NCI-H187 (cell line): ENCODE measurements at regions not wholly inside any gene's neighbourhood (a gene's known extent, or its start where the extent isn't known, plus 50 kb on each side); places are given as distances from the start of the nearest gene placed in this dataset.
"Not testable (repeated sequence)": the region's sequence is repeated elsewhere in the genome, so short reads cannot be mapped to it uniquely, and the experiment has no call there.

ENCODE experiments used
- DNase-seq, 2 experiments: peaks; one replicate each; lab custom pipeline; 2025; lab: John Stamatoyannopoulos, UW

DNA sequence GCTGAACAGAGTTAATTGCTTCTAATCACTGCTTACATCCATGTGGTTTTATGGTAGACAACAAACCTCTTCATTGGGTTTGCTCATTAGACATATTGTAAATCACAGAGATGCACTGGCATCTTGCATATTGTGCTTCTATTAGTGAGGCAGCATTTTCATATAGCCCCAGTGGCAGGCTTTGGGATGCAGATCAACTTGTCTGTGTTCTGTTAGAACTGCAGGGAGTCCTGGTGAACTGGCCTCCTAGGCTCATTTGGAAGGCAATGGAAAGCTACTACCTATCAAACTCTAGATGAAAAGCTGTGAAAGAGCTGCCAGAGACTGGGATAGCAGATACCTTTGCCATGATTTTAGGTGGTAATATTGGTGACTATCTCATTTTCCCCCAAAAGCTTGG is 108.8 kb downstream of the NAA11 start:
- no peak for DNase-seq

DNA sequence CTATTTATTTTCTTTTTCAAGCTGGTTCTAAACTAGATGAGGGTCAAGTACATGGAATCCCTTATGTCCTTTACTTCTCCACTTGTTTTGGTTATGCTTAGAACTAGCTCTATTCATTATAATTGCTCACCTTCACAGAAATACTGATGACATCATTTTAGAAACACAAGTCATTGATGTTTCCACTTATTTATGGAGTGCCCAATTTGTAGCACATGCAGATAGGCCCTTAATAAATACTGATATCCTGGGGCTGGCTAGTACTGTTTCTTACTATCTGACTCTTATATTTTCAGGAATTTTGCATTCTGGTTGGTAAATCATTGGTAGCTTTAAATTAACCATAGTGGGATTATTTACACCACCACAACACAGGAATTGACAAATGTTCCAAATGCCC is 112.2 kb downstream of the NAA11 start:
- DNase-seq = no peak

DNA sequence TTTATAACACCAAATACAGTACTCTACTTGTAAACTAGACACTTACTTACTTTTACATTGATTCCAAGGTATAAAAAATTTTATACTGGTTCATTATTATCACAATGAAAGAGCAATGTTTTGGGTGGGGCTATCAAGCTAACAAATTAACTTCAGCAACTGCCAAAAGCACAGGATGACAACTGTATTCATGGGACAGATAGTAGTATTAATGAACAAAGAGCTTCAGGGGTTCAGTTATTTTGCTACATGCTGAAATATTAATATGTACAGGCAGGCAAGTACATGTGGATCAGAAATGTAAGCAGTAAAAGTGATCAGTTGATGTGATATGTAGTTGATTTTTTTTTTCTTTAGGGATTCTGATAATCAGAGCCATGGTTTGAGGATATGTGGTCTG is 112.9 kb downstream of the NAA11 start:
- no peak for DNase-seq

DNA sequence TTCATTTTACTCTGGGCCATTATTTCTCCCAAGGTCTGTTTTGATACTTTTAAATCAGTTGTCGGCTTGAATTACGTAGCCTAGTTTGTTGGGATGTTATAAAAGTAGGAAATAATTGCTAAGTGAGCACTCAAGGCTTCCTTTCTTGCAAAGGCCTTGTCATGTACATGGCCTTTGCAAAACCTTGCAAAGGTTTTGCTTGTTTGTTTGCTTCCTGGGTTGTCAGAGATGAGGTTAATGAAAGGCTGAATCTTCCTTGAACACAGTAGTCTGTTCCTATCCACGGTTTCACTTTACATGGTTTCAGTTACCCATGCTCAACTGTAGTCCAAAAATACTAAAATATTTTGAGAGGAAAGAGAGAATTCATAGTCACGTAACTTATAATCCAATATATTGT is 113.5 kb downstream of the NAA11 start:
- DNase-seq = no peak

DNA sequence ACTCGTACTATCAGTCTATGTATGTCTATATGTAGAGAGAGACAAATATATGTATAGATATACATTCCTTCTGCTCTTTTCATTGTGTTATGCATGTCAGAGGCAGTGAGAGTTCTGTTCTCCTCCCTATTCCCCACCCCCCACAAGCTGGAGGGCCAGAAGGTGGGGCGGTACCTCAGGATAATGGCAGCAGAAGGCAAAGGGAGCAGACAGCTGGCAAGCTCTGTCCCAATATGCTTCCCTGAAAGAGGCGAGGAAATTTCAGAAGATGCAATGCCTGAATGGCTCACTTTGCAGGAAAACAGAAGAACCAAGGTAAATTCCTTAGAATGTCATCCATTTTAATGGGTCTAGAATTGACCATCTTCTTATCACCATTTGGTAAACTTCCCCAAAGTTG is 114.4 kb downstream of the NAA11 start:
- DNase-seq = no peak

DNA sequence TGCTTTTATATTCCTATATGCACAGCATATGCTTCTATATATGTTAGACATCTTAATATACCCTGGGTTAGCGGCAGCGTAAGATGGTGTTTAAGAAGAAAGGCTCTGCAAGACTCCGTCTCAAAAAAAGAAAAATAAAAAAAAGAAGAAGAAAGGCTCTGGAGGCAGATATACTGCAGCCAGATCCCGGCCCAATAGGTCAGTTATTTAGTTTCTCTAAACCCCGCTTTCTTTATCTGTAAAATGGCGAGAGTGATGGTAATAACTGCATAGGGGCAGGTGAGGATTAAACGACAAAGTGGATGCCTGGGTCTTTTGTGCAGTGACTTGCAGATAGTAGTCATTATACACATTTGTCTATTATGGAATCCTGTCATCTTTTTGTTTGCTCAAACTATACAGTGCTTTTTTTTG is 115.2 kb downstream of the NAA11 start:
- no peak for DNase-seq

DNA sequence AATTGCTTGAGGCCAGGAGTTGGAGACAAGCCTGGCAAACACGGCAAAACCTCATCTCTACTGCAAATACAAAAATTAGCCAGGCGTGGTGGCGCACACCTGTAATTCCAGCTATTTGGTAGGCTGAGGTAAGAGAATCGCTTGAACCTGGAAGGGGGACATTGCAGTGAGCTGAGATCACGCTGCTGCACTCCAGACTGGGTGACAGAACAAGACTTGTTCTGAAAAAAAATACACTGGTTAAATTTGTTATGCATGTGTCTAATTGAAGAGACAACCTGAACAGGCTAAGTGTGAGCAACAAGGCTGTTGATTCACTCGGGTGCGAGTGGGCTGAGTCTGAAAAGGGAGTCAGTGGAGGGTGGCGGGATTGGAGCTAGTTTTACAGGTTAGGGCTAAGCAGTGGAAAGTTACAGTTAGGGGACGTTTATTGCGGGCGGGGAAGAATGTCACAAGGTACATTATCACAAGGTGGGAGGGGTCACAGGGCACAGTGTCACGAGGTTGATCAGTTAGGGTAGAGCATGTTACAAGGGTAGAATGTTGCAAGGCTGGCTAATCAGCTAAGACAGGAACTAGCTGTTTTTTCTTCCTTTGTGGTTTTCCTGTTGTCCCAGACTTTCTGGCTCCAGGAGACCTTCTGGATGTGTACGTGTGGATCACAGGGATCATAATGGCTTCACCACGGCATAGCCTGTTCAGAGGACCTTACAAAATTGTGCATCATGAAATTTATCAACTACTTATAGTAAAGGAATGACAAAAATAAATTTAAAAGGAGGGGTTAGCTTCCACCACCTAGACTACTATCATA is 115.8 kb downstream of the NAA11 start:
- no peak for DNase-seq

DNA sequence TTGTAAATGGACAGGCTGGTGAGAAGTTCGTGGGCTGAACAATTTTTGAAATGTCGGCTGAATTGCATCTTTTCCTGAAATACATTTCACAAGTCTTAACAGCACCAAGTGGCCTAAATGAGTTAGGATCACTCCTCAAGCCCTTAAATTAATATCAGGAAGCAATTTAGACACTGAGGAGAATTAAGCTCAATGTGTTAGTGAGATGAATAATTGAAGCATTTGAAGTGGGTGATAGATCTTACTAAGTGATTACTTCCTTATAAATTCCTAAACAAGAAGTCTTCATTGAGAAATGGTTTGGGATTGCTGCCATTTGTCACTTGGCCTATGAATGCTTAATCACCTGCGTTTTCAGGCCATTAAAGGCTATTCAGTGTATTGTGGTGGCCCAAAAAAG is 116.8 kb downstream of the NAA11 start:
- no peak for DNase-seq

DNA sequence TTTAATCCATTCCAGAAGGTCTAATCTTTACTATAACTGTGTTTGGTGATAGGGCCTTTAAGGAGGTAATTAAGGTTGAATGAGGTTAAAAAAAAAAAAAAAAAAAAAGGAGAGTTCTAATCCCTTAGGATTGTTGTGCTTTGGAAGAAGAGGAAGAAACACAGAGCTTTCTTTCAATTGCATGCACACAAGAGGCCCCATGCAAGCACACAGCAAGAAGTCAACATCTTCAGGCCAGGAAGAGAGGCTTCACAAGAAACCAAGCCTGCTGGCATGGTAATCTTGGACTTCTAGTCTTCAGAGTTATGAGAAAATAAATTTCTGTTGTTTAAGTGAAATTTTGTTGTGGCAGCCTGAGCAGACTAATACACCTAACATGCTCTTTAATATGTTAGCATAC is 118.6 kb downstream of the NAA11 start:
- DNase-seq = no peak

DNA sequence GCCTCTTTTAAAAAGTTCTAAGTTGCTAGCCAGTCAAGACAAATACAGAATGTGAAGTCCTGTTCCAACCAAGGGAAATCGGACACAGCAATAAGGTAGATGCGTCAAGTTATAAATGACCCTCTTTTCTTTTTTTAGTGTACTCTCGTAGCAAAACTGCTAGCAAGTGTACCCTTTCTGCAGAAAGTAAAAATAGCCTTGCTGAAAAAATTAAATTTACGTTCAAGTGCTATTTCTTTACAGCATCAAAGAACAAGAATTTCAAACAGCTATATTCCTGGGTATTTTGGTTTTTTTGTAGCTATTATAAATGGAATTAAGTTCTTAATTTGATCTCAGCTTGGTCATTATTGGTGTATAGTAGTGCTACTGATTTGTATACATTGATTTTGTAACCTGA is 119.2 kb downstream of the NAA11 start:
- DNase-seq = no peak

DNA sequence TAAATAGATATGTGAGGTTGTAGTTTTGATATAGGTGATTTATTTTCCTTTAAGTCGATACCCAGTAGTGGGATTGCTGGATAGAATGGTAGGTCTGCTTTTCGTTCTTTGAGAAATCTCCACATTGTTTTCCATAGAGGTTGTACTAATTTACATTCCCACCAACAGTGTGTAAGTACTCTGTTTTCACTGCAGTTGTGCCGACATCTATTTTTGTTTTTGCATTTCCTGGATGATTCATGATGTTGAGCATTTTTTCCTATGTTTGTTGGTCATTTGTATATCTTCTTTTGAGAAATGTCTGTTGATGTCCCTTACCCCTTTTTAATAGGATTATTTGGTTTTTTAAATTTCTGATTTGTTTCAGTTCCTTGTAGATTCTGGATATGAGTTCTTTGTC is 120.7 kb downstream of the NAA11 start:
- no peak for DNase-seq

DNA sequence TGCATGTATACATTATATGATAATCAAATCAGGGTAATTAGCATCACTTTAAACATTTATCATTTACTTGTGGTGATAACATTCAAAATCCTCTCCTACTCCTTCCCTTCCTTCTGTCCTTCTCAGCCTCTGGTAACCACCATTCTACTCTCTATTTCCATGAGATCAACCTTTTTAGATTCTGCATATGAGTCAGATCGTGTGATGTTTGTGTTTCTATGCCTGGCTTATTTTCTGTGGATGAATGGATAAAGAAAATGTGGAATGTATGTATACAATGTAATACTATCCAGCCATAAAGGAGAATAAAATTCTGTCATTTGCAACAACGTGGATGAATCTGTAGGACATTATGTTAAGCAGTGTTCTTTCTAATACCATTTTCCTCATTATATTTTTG is 123.9 kb downstream of the NAA11 start:
- DNase-seq = no peak

DNA sequence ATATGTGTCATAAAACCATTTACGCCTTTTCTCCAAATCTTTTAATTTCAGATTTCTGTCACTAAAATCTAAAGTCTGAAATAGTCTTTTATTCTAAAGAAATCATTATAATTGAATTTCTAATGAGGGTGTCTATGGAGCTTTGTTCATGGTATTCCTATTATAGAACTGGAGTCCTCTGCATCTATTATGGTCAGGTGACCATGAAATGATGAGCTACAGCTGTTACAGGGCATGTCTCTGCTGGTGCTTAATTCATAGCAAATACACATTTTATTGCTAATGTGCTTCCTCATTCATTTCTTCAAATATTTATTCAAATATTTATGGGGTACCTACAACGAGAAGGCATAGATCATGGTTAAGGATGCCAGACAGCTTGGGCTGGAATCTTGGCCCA is 126.1 kb downstream of the NAA11 start:
- DNase-seq = no peak

DNA sequence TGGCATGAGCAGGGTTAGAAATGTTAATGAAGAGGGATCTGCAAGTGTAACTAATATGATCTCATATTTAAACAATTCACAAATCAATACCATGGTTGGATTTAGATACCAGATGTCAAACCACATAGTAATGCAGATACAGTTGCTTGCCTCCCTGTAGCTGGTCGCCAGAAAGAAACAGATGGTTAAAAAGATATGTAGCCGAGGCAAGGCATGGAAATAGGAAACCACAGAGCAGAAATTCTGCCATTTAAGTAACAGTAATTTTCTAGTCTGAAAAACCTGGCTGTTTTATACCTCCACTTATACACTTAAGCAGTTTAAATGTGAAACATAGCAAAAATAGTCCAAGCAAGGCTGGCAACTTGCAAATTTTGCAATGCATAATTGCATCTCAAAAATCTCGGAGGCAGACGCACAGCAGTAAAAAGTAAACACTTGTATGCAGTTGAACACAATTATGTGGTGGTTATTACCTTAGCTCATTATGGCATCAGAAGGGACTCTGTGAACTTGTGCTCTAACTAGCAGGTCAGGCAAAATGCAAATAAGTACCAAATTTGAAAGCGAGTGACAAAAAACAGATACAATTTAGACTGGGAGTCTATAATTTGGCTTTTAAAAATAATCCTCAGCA is 126.8 kb downstream of the NAA11 start:
- DNase-seq = no peak

DNA sequence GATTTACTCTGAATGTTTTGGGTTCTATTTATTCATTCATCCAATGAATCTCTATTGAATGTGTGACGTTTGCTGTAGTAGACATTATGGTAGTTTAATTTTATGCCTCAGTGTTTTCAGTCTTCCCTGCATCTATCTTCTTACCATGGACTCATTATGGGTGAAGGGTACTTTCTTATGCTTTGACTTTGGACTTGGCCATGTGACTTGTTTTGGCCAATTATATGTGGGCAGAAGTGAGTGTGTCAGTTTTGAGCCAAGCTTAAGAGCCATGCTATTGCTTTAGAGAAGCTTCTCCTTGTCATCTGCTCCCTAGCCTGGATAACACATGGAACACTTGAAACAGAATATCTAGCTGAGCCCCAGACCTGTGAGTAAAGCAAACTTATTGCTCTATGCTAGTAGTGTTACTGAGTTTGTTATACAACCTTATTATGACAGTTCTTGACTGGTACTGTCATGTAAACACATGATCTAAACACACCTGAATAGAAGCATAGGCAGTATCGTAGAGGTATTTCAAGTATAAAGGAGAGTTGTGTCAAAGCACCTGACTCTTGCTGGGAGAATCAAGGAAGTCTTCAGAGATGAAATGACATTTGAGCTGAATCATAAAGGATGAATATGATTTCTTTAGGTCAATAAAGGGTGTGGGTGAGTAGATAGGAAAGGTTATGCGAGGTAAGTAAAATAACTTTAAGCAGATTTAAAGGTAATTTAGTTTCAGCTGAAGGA is 128.4 kb downstream of the NAA11 start:
- no peak for DNase-seq

DNA sequence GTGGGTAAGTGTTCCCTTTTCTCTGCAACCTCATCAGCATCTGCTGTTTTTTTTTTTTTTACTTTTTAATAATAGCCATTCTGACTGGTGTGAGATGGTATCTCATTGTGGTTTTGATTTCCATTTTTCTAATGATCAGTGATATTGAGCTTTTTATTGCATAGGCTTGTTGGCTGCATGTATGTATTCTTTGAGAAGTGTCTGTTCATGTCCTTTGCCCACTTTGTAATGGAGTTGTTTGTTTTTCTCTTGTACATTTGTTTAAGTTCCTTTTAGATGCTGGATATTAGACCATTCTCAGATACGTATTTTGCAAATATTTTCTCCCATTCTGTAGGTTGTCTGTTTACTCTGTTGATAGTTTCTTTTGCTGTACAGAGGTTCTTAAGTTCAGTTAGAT is 134.6 kb downstream of the NAA11 start:
- DNase-seq = not testable (repeated sequence)

DNA sequence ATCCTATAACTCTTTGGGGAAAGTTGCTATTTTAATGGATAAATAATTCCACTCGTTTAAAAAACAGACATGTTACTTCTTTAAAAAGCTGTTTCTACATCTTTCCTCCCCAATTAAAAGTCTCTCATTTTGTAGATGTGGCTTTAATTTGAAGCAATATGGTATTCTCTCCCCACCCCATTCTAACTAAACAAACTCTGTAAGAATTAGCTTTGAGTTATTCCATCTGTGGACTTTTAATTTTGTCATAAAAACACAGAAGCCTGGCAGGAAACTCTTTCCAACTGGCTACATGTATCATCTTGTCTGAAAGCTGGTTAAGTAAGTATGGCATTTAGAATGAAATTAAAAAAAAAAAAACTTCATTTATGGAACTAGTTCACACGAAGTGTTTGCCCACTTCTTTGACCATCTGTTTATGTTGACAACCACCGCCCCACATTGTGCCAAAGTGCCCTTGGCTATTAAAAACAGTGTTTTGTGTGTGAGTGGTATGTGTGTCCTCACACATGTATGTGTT is 140.3 kb downstream of the NAA11 start:
- no peak for DNase-seq

DNA sequence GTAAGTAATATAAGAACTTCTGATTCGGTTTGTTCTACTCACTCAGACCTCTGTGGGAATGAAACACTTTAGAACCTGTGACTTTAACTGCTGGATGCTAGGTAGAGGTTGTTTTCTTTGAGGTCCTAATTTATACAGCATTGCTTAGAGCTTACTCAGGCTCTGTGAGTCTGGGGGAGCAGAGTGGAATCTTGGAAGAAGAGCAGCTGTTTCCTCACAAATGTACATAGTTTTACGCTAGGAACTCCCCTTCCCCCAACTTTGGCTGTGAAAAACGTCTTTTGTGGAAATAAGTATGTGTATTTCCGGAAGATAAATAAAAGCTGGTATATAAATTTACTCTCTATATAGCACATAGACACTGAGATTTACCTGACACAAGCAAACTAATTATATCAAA is 141.4 kb downstream of the NAA11 start:
- DNase-seq = no peak

DNA sequence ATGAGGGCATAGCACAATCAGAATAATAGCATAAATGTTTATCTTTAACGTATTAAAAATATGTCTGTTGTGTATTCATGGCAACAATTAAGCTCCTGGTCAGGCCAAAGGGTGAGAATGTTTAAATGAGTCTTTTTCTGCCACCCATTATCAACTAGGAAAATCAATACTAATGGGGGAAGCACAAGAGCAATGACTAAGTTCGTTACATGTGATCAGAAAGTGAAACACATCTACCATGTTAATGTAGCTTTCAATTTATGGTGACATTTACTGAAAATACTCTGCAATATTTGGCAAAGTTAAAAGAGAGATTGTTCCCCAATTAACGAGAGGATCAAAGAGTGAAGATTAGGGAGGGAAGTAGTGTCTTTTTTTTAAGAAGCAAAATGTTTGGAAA is 143.7 kb downstream of the NAA11 start:
- DNase-seq = no peak

DNA sequence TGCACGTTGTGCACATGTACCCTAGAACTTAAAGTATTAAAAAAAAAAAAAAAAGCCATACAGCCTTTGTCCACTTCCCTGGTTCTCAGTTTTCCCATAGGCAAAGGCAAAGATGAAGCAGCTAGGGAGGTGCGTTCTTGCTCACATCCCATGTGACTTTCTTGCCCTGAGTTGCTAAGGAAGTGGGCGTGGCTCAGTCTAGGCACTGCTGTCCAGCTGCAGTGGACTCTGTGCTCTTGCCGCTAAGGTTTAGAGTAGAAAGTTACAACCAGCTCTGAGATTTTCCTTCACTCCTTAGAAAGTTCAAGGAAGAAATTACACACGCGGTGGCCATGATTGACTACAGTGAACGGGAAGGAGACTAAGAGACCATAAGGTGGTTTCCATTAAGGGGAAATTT is 144.7 kb downstream of the NAA11 start:
- DNase-seq = no peak

DNA sequence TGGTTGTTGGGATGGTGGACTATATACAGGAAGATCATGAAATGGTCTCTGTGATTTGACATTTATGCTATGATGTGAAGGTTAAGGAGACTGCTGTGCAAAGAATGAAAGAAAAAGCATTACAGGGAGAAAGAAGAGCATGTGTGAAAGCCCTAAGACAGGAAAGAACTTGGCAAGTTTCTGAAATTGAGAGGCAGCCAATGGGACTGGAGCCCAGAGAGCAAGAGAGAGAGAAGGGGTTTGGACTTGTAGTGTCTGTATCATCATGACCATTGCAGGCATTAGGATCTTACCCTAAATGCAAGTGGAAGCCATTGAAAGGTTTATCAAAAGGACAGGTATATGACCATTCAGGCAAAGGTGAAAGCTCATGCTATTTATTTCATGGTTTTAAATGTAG is 147.1 kb downstream of the NAA11 start:
- DNase-seq = no peak

DNA sequence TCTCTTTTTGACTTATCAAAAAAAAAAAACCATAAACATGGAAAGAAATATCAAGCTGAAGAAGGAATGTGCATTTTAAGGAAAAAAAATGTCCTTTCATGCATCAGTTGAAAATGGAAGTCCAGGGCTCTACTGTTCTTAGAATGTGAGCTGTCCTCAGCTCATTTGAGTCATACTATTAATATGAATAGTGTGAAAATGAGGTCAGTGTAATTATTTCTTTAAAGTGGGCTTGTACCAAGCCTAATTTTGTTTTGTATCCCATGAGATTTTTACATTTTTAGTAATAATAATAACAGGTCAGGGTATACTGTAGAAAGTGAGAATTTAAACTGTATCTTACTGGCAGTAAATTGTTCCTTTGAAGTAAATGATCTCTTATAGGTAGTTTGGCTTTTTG is 148.5 kb downstream of the NAA11 start:
- no peak for DNase-seq

DNA sequence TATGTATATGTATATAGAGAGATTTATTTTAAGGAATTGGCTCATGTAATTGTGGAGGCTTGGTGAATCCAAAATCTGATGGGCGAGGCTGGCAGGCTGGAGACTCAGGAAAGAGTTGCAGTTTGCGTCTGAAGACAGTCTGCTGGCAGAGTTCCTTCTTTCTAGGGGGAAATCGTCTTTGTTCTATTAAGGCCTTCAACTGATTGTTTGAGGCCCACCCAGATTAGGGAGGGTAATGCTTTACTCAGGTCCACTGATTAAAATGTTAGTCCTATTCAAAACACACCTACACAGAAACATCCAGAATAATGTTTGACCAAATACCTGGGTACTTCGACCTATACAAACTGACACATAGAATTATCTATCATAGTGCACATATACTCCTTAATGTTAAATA is 149.5 kb downstream of the NAA11 start:
- no peak for DNase-seq
